GM21367 (cell line): ENCODE measurements at regions not wholly inside any gene's neighbourhood (a gene's known extent, or its start where the extent isn't known, plus 50 kb on each side); places are given as distances from the start of the nearest gene placed in this dataset.
A peak's percentile ranks its signal among the peaks of the same experiment; 100 is the strongest.

Source experiments
- ATAC-seq: cut with Tn5 transposase; IDR thresholded peaks from one replicate; pipeline ENCODE4 v1.9.1; 2021; ENCODE audit not compliant: unreplicated experiment

- peak; percentile 54 for ATAC-seq
Measured at GRCh38 chr1:119565131-119565772, 58.2 kb downstream of the HSD3B1 start.

GRCh38 chr1:119569095-119569494 is 62.1 kb downstream of the HSD3B1 start:
- ATAC-seq, result no peak
